Hematopoietic multipotent progenitor cell treated with erythropoietin and hydrocortisone succinate and interleukin-3 and kit ligand, for 17 days (in vitro differentiated cells): ENCODE measurements at regions not wholly inside any gene's neighbourhood (a gene's known extent, or its start where the extent isn't known, plus 50 kb on each side); places are given as distances from the start of the nearest gene placed in this dataset.
"Not testable (repeated sequence)": the region's sequence is repeated elsewhere in the genome, so short reads cannot be mapped to it uniquely, and the experiment has no call there.

Experiments
- DNase-seq: peaks from one replicate; pipeline ENCODE4 v3.0.0-alpha.2; 2015; ENCODE audit warnings: low spot score

DNA sequence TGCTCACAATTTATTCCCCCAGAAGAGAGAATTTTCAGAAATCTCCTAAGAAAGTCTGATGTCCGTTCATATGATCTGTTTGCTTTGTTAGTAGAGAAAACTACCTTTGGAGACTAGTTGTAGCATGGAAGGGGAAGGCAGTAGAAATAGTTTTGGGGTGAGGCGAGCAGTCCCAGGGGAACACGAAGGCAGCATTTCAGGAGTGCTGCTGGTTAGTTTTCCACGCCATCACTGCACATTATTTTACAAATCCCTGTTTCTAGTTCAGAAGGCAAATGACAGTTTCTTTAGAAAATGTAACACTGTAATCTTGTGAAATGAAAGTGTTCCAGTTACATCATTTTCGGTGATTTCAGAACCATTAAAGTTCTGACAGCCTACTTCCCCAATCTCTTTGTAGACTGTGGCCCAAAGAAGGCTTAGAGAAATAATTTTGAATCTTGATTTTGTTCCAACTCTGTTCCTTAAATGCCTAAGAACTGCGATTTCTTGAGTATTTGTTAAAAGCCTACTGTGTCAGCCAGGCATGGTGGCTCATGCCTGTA is 123.8 kb downstream of the LAT start:
- DNase-seq, result not testable (repeated sequence)

DNA sequence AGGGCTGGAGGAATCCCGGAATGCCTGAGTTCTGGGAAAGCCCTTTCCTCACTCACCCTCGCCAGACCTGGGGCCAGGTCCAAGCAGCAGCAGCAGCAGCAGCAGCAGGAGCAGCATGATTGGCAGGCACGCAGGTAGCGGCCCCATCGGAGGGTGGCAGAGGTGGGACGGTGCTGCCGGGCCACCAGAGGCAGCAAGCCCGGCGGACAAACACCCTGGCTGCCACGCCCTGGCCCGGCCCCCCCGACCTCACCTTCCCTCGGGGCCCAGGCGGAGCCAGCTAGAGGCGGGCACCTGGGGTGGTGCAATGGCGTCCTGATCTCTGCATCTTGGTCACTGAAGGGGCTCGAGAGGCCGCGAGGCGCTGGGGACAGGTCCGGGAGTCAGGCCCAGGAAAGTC is 122.4 kb downstream of the LAT start:
- no peak for DNase-seq

DNA sequence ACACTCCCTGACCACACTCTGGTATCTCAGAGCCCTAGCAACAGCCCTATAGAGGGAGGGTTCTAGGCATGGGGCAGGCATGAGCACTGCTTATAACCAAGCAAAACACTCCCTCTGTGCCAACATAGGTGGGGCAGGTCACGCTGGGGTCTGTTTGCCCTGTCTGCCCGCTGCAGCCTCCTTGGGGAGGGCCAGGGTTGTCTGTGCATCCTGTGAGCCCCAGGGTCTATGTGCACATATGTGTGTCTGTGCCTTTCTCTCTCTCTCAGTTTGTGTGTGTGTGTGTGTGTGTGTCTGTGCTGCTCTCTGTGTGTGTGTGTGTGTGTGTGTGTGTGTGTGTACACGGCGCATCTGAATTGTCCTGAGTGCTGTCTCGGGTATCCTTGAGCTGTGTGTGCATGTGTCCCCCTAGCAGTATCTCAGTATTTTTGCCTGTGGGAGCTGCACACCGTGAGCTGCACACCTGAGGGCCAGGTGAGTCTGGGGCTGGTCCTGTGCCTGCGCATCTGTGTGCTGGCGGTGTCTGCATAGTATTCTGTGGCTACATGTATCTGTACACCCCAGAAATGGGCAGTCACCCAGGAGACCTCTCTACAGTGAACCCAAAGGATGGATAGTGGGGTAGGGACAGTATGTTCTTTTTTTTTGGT is 121.5 kb downstream of the LAT start:
- not testable (repeated sequence) for DNase-seq

DNA sequence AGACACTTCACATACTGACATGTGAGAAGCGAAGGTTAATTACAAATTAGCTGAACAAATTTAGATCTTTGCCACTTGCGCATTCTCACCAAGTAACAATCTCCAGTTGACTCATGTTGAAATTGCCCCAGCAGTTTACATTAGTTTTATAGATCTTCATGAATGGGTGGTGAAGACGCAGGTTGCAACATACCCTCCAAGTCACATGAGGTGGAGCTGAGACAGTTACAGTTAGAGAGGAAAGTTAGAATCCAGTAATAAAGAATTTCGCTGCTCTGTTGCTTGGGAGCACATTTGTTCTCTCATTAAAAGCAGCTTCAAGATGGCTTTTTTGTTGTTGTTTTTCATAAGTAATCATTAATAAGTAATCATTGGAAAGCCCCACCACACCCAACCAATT is 119.7 kb downstream of the LAT start:
- not testable (repeated sequence) for DNase-seq

DNA sequence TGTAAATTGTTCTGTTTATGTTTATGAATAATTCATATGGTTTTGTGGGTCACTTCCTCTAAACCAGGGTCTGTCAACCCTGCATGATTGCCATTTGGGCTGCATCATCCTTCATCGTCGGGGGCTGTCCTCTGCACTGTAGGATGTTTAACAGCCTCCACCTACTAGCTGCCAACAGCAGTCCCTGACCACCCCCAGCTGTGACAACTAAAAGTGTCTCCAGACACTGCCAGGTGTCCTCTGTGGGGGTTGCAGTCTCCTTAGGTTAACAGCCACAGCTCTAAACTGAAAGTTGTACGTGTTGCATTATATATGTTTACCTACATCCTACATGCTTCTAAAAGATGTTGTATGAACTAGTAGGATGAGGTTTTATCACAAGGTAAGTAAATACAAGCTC is 113.1 kb downstream of the LAT start:
- DNase-seq, result not testable (repeated sequence)

DNA sequence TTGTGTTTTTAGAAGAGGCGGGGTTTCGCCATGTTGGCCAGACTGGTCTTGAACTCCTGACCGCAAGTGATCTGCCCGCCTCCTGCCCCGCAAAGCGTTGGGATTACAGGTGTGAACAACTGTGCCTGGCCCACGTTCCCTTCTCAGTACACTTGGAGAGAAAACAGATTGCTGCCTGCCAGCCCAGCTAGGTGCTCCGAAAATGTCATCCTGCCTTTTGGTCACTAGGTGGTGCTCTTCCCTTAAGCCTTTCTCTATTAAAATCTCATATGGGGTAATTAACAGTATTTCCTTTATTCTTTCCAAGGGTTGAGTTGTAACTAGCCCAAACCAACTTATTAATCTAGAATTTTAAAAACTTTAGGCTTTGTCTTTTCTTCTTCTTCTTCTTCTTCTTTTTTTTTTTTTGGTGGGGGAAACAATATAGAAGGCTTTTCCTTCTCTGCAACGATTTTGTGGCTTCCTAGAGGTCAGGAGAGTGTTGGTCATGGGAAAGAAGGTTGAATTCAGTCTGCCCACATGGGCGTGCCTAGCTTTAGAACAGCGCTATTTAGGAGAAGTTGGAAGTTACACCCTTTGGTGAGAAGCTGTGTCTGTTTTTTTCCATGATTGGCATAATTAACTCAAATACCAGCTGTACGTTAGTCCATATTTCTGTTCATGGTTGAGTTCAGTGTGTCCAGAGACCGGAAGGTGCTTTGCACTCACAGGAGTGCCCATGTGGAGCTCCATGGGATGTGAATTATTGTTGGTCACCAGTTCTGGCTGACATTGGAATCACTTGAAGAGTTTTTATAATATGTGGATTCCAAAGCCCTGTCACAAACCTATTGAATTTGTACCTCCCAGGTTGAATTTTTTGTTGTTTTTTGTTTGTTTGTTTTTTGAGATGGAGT is 110.1 kb downstream of the LAT start:
- not testable (repeated sequence) for DNase-seq

DNA sequence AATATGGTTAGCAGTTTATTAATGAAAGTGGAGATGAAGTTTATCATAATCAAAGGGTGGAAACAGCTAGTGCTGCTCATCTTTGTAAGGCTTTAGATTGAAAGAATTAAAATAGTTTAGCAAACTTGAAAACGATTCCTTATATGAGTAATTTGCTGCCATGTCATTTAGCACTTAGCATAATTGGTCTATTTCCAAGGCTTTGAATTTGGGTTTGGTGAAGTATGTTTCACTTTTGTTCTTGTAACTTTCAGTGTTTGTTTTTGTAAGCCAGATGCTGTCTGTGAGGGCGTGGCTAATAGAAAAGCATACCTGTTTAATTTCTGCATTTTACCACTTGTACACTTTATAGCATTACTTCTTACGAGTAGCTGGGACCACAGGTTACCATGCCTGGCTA is 109.5 kb downstream of the LAT start:
- DNase-seq, result not testable (repeated sequence)

DNA sequence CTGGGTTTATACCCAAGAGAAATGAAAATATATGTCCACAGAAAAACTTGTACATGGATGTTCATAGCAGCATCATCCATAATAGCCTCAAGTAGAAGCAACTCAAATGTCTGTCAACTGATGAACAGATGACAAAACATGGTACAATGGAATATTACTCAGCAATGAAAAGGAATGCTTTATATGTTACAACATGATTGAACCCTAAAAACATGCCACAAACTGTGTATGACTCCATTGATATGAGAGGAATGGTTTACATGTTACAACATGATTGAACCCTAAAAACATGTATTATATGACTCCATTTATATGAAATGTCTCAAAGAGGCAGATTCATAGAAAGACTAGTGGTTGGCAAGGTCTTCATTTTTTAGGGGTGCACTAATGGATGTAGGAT is 104.8 kb downstream of the LAT start:
- DNase-seq, result not testable (repeated sequence)

DNA sequence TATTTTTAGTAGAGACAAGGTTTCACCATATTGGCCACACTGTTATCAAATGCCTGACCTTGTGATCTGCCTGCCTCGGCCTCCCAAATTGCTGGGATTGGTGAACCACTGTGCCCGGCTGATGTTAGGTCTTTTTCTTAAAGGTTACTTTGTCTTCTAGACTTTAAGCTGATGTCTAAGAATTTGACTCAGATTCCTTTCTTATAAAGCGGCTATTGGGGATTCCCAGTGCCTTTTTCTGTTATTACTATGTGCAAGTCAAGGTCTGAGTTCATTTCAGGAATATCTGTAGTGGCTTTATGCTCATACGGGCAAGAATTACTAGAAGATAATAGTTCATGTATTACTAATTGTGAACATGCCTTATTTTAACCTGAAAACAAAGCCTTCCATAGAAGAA is 102.8 kb downstream of the LAT start:
- DNase-seq, result not testable (repeated sequence)

DNA sequence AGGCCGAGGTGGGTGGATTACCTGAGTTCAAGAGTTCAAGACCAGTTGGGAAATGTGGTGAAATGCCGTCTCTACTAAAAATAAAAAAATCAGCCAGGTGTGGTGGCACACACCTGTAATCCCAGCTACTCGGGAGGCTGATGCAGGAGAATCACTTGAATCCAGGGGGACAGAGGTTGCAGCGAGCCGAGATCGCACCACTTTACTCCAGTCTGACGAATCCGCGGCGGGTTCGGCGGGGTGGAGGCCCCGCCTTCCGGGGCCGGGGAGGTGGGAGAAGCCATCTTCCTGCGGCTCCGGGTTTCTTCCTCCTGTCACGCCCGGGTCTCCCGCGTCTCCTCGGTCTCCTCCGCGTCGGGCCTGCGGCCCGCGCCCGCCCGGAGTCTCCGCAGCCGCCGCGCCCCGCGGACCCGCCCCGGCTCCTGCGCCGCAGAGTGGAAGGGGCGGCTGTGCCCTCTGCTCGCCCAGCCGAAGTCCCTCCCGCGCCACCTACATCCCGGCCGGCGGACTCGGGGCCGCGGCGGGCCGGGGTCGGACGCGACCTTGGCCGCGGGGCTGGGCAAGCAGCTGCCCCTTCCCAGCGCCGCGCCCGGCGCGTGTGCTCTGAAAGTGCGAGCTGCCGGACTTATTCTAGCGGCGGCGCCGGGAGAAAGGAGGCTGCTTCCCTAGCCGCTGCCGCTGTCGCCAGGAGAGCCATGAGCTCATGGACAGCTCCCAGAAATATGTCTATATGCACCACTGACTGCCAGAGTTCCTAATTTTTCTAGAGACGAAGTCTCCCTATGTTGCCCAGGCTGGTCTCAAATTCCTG is 97.2 kb downstream of the LAT start:
- DNase-seq, result not testable (repeated sequence)

DNA sequence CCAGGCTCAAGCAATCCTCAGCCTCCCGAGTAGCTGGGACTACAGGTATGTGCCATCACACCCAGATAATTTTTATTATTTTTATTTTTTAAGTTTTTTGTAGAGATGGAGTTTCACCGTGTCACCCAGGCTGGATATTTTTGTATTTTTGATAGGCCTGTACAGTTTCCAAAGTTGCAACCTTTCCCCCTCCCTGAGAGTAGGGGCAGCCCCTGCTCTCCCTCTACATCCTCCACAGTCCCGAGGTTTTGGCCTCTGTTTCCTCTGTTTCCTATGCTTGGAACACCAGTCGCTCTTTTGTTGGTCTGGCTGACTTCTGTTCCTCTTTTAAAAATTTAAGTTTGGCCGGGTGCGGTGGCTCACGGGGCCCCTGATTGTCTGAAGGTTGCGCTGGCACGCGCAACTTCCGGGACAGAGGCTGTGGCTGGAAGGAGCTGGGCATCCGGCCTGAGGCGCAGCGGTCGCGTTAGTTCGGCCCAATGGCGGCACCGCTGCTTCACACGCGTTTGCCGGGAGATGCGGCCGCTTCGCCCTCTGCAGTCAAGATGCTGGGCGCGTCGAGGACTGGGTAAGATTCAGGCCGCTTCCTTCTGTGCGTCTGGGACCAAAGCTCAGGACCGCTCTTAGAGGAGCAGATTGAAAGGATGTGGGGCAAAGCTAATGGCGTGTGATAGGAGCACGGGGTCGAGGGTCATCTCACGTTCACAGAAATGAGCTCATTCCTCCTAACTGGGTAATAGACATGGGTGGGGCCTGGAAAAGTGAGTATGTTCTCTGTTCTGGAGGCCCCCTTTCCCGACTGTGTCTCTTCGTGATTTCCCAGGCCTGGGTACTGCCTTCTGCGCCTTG is 89.9 kb downstream of the LAT start:
- DNase-seq, result peak; percentile 72

DNA sequence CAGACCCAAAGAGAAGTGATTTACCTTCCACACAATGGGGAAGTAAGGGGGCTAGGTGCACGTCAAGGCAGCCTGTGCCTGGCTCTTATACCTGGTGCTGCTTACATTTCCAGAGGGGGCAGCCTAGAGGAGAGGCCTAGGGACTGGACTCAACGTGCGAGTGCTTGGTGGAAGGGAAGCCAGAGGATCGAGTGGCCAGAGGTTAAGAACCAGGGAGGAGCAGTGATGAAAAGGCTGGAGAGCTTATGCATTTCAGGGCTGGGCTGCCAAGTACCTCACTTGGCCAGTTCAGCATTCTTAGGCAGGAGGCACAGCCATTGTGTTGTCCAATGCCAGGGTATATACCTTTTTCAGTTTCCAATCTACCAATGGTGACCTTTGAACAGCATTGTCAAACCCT is 77.4 kb downstream of the LAT start:
- DNase-seq, result not testable (repeated sequence)

DNA sequence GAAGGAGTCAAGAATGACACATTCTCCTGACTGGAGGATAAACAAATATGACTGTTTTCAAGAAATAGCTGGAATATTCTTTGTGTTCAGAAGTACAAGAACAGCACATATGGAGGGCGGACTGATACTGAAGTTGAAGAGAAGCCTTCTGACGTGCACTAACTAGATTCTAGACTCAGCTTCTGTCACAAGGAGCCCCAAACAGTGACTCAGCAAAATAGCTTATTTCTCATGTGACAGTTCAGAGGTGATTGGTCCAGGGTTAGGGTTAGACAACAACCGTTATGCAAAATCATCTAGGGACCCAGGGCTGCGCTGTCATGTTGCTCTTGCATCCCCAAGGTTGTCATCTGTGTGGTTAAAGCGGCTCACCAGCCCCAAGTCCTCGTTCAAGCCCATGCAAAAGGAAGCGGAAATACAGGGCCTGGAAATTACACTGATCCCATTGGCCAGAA is 76.6 kb downstream of the LAT start:
- not testable (repeated sequence) for DNase-seq

DNA sequence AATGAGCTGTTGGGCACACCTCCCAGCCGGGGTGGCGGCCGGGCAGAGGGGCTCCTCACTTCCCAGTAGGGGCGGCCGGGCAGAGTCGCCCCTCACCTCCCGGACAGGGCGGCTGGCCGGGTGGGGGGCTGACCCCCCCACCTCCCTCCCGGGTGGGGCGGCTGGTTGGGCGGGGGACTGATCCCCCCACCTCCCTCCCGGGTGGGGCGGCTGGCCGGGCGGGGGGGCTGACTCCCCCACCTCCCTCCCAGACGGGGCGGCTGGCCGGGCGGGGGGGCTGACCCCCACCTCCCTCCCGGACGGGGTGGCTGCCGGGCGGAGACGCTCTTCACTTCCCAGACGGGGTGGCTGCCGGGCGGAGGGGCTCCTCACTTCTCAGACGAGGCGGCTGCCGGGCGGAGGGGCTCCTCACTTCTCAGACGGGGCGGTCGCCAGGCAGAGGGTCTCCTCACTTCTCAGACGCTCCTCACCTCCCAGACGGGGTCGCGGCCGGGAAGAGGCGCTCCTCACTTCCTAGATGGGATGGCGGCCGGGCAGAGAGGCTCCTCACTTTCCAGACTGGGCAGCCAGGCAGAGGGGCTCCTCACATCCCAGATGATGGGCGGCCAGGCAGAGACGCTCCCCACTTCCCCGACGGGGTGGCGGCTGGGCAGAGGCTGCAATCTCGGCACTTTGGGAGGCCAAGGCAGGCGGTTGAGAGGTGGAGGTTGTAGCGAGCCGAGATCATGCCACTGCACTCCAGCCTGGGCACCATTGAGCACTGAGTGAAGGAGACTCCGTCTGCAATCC is 75.4 kb downstream of the LAT start:
- not testable (repeated sequence) for DNase-seq

DNA sequence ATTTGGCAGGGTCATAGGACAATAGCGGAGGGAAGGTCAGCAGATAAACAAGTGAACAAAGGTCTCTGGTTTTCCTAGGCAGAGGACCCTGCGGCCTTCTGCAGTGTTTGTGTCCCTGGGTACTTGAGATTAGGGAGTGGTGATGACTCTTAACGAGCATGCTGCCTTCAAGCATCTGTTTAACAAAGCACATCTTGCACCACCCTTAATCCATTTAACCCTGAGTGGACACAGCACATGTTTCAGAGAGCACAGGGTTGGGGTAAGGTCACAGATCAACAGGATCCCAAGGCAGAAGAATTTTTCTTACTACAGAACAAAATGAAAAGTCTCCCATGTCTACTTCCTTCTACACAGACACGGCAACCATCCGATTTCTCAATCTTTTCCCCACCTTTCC is 74.7 kb downstream of the LAT start:
- not testable (repeated sequence) for DNase-seq
